ENCODE measurements at regions not wholly inside any gene's neighbourhood (a gene's known extent, or its start where the extent isn't known, plus 50 kb on each side); places are given as distances from the start of the nearest gene placed in this dataset.
"Not testable (repeated sequence)": the region's sequence is repeated elsewhere in the genome, so short reads cannot be mapped to it uniquely, and the experiment has no call there.

- no peak for DNase-seq
These were observed 256.0 kb upstream of the TCERG1L start for GRCh38 chr10:131567279-131568162.

- DNase-seq = no peak
These were observed 257.3 kb upstream of the TCERG1L start for GRCh38 chr10:131568866-131569265.

- DNase-seq = no peak
These were observed 258.6 kb upstream of the TCERG1L start for GRCh38 chr10:131569851-131570715.

GRCh38 chr10:131570716-131571307, 259.3 kb upstream of the TCERG1L start:
- DNase-seq = no peak

GRCh38 chr10:131571346-131571745, 259.8 kb upstream of the TCERG1L start:
- no peak for DNase-seq

GRCh38 chr10:131571865-131572264, 260.3 kb upstream of the TCERG1L start:
- no peak for DNase-seq

- no peak for DNase-seq
These were observed 261.7 kb upstream of the TCERG1L start for GRCh38 chr10:131573256-131573655.

GRCh38 chr10:131573707-131574106, 262.2 kb upstream of the TCERG1L start:
- no peak for DNase-seq

- DNase-seq = no peak
These were observed 262.8 kb upstream of the TCERG1L start for GRCh38 chr10:131574363-131574706.

- DNase-seq = no peak
These were observed 263.3 kb upstream of the TCERG1L start for GRCh38 chr10:131574707-131575430.

- no peak for DNase-seq
These were observed 264.4 kb upstream of the TCERG1L start for GRCh38 chr10:131575877-131576276.

- DNase-seq = no peak
These were observed 265.0 kb upstream of the TCERG1L start for GRCh38 chr10:131576341-131577177.

- no peak for DNase-seq
These were observed 265.6 kb upstream of the TCERG1L start for GRCh38 chr10:131577178-131577555.

GRCh38 chr10:131577786-131578471, 266.4 kb upstream of the TCERG1L start:
- DNase-seq = no peak

- no peak for DNase-seq
These were observed 267.0 kb upstream of the TCERG1L start for GRCh38 chr10:131578472-131578970.

- DNase-seq = no peak
These were observed 267.9 kb upstream of the TCERG1L start for GRCh38 chr10:131579251-131580071.

GRCh38 chr10:131580076-131580652, 268.6 kb upstream of the TCERG1L start:
- DNase-seq = no peak

GRCh38 chr10:131580674-131581073, 269.2 kb upstream of the TCERG1L start:
- no peak for DNase-seq

- DNase-seq = not testable (repeated sequence)
These were observed 270.0 kb upstream of the TCERG1L start for GRCh38 chr10:131581547-131581946.

GRCh38 chr10:131584287-131584686, 272.8 kb upstream of the TCERG1L start:
- no peak for DNase-seq
